ENCODE measurements at regions not wholly inside any gene's neighbourhood (a gene's known extent, or its start where the extent isn't known, plus 50 kb on each side); places are given as distances from the start of the nearest gene placed in this dataset.

- Mint-ChIP-seq H3K9me3 (ENCODE audit: insufficient read depth) (no peaks in the 10 kb centered on the region), H3K27me3 (peaks cover 64% of the 10 kb centered on the region), H3K4me1 (no peaks in the 10 kb centered on the region), H3K27ac (no peak overlapping the region), H3K4me3 (no peak overlapping the region)
- Histone ChIP-seq H3K4me1 (ENCODE audit: control insufficient read depth in 2 of 2, insufficient read depth in 2 of 2, low read length in 2 of 2) (no peaks in the 10 kb centered on the region), H4K20me1 (ENCODE audit: control insufficient read depth, insufficient read depth, low read length, poor library complexity, severe bottlenecking) (no peaks in the 10 kb centered on the region), H3K27ac (ENCODE audit: low read length in 2 of 2) (no peak overlapping the region), H3K79me2 (ENCODE audit: control insufficient read depth, insufficient read depth, low read length) (no peaks in the 10 kb centered on the region), H3K4me2 (replicated peaks; ENCODE audit: low read depth, low read length, poor library complexity, severe bottlenecking) (no peak overlapping the region), H3K27me3 (replicated peaks in 1 of 4; ENCODE audit: control extremely low read depth in 1 of 4, control insufficient read depth in 3 of 4, insufficient read depth in 4 of 4, low read length in 3 of 4) (peaks cover 0 to 7% (median 2%) of the 10 kb centered on the region in 4 experiments), H3K9ac (ENCODE audit: low read length) (no peak overlapping the region), H3K9me3 (ENCODE audit: control extremely low read depth in 1 of 3, control insufficient read depth in 2 of 3, insufficient read depth in 1 of 3, low read length in 2 of 3) (no peaks in the 10 kb centered on the region), H3K36me3 (replicated peaks in 1 of 2; ENCODE audit: control extremely low read depth in 1 of 2, control insufficient read depth in 1 of 2, extremely low read depth in 1 of 2, insufficient read depth in 2 of 2, low read length in 1 of 2) (no peaks in the 10 kb centered on the region), H2AFZ (ENCODE audit: insufficient read depth, low read depth, low read length, poor library complexity, severe bottlenecking) (no peak overlapping the region), H3K4me3 (ENCODE audit: control extremely low read depth in 1 of 5, extremely low read depth in 1 of 5, insufficient read depth in 1 of 5, low read depth in 2 of 5, low read length in 4 of 5) (no peak overlapping the region)
- 97% methylated on average over 3 of the region's 3 CpGs for WGBS (ENCODE audit: insufficient coverage)
- ATAC-seq (ENCODE audit: low read depth) (no peak), DNase-seq (no peak)
- ChIA-PET CTCF (no interaction called here), POLR2A (no interaction called here)
- TF ChIP-seq CTCF (IDR thresholded peaks at IDR 0.05), result no peak
- no peak for TF ChIP-seq EZH2 (IDR thresholded peaks at IDR 0.05; ENCODE audit: borderline replicate concordance, insufficient read depth, low read depth, low read length, poor library complexity, severe bottlenecking)
- intact Hi-C loops (cut with micrococcal nuclease), result no loop called here
Measured at GRCh38 chr17:45715787-45716186, 68.3 kb upstream of the CRHR1 start.

- H3K27ac Mint-ChIP-seq, result no peak overlapping the region
- no peaks in the 10 kb centered on the region for H3K36me3 ChIP-seq (replicated peaks in 1 of 2; ENCODE audit: control extremely low read depth in 1 of 2, control insufficient read depth in 1 of 2, extremely low read depth in 1 of 2, insufficient read depth in 2 of 2, low read length in 1 of 2)
- WGBS (ENCODE audit: insufficient coverage), result no CpG with 5 or more reads among the region's 5 CpGs
- H3K4me1 Mint-ChIP-seq, result no peaks in the 10 kb centered on the region
- intact Hi-C loops (cut with micrococcal nuclease), result no loop called here
- H3K79me2 ChIP-seq (ENCODE audit: control insufficient read depth, insufficient read depth, low read length), result no peaks in the 10 kb centered on the region
- POLR2A ChIA-PET, result no interaction called here
- peaks cover 0 to 13% (median 2%) of the 10 kb centered on the region in 4 experiments for H3K27me3 ChIP-seq (replicated peaks in 1 of 4; ENCODE audit: control extremely low read depth in 1 of 4, control insufficient read depth in 3 of 4, insufficient read depth in 4 of 4, low read length in 3 of 4)
- H3K9me3 Mint-ChIP-seq (ENCODE audit: insufficient read depth), result peaks cover under 1% of the 10 kb centered on the region
- no peak overlapping the region for H3K4me3 Mint-ChIP-seq
- no peak overlapping the region for H3K9ac ChIP-seq (ENCODE audit: low read length)
- ATAC-seq (ENCODE audit: low read depth) (no peak), DNase-seq (no peak)
- no peaks in the 10 kb centered on the region for H4K20me1 ChIP-seq (ENCODE audit: control insufficient read depth, insufficient read depth, low read length, poor library complexity, severe bottlenecking)
- TF ChIP-seq EZH2 (IDR thresholded peaks at IDR 0.05; ENCODE audit: borderline replicate concordance, insufficient read depth, low read depth, low read length, poor library complexity, severe bottlenecking) (no peak), CTCF (IDR thresholded peaks at IDR 0.05) (no peak)
- H3K27me3 Mint-ChIP-seq, result peaks cover 62% of the 10 kb centered on the region
- no peak overlapping the region for H3K4me3 ChIP-seq (ENCODE audit: control extremely low read depth in 1 of 5, extremely low read depth in 1 of 5, insufficient read depth in 1 of 5, low read depth in 2 of 5, low read length in 4 of 5)
- no peak overlapping the region for H2AFZ ChIP-seq (ENCODE audit: insufficient read depth, low read depth, low read length, poor library complexity, severe bottlenecking)
- no peak overlapping the region for H3K27ac ChIP-seq (ENCODE audit: low read length in 2 of 2)
- H3K9me3 ChIP-seq (ENCODE audit: control extremely low read depth in 1 of 3, control insufficient read depth in 2 of 3, insufficient read depth in 1 of 3, low read length in 2 of 3), result no peaks in the 10 kb centered on the region
- no peaks in the 10 kb centered on the region for H3K4me1 ChIP-seq (ENCODE audit: control insufficient read depth in 2 of 2, insufficient read depth in 2 of 2, low read length in 2 of 2)
- CTCF ChIA-PET, result no interaction called here
- H3K4me2 ChIP-seq (replicated peaks; ENCODE audit: low read depth, low read length, poor library complexity, severe bottlenecking), result no peak overlapping the region
Measured at GRCh38 chr17:45718791-45719190, 65.3 kb upstream of the CRHR1 start.
